Neural crest cell (in vitro differentiated cells): ENCODE measurements at regions not wholly inside any gene's neighbourhood (a gene's known extent, or its start where the extent isn't known, plus 50 kb on each side); places are given as distances from the start of the nearest gene placed in this dataset.

ENCODE experiments used
- DNase-seq: peaks from one replicate; pipeline ENCODE4 v3.0.0; 2021; ENCODE audit warnings: low read depth, mixed read lengths, low spot score
- H3K27ac Mint-ChIP-seq: one replicate; pipeline ENCODE4 v1.8.0; 2021; ENCODE audit warnings: mild to moderate bottlenecking, mixed read lengths; ENCODE audit not compliant: unreplicated experiment
- H3K27me3 Mint-ChIP-seq: 2 replicates; pipeline ENCODE4 v1.8.0; 2021; ENCODE audit warnings: low read depth, mild to moderate bottlenecking, mixed read lengths
- H3K36me3 Mint-ChIP-seq: 2 replicates; pipeline ENCODE4 v1.8.0; 2021; ENCODE audit warnings: low read depth, mild to moderate bottlenecking, mixed read lengths
- H3K4me1 Mint-ChIP-seq: 2 replicates; pipeline ENCODE4 v1.8.0; 2021; ENCODE audit warnings: mixed read lengths
- H3K4me3 Mint-ChIP-seq: one replicate; pipeline ENCODE4 v1.8.0; 2021; ENCODE audit warnings: mild to moderate bottlenecking, mixed read lengths
- H3K9me3 Mint-ChIP-seq: 2 replicates; pipeline ENCODE4 v1.8.0; 2021; ENCODE audit warnings: mixed read lengths
- CTCF ChIP-seq: fragments of 200-600 bp; sonication (generic); conservative IDR thresholded peaks from 2 replicates; pipeline ENCODE4 v1.5.0; 2021; ENCODE audit warnings: antibody characterized with exemption, mild to moderate bottlenecking

GRCh38 chr2:129480790-129481189 lies 498.7 kb upstream of the RAB6C start:
- H3K36me3 Mint-ChIP-seq = no peaks in the 10 kb centered on the region

GRCh38 chr2:129481306-129482219 lies 497.9 kb upstream of the RAB6C start:
- no peak for TF ChIP-seq CTCF
- Mint-ChIP-seq H3K36me3 (no peaks in the 10 kb centered on the region), H3K27ac (peak overlapping the region; percentile 73), H3K9me3 (peaks cover 5% of the 10 kb centered on the region), H3K4me1 (peaks cover 30% of the 10 kb centered on the region), H3K4me3 (no peak overlapping the region), H3K27me3 (peaks cover 3% of the 10 kb centered on the region)
- DNase-seq = no peak

More at GRCh38 chr2:129480790-129481189, 498.7 kb upstream of the RAB6C start:
- H3K27me3 Mint-ChIP-seq = peaks cover 3% of the 10 kb centered on the region
- peaks cover 22% of the 10 kb centered on the region for H3K4me1 Mint-ChIP-seq
- H3K9me3 Mint-ChIP-seq = peaks cover 7% of the 10 kb centered on the region
- H3K27ac Mint-ChIP-seq = peak overlapping the region; percentile 73
- no peak overlapping the region for H3K4me3 Mint-ChIP-seq
- TF ChIP-seq CTCF = no peak
- no peak for DNase-seq

- TF ChIP-seq CTCF = no peak
- no peak for DNase-seq
- Mint-ChIP-seq H3K4me1 (peaks cover 30% of the 10 kb centered on the region), H3K27ac (no peak overlapping the region), H3K36me3 (no peaks in the 10 kb centered on the region), H3K4me3 (no peak overlapping the region), H3K27me3 (peaks cover 3% of the 10 kb centered on the region), H3K9me3 (peaks cover 10% of the 10 kb centered on the region)
Measured at GRCh38 chr2:129482626-129483025, 496.8 kb upstream of the RAB6C start.

- peaks cover 10% of the 10 kb centered on the region for H3K9me3 Mint-ChIP-seq
- no peak overlapping the region for H3K27ac Mint-ChIP-seq
- no peaks in the 10 kb centered on the region for H3K36me3 Mint-ChIP-seq
- H3K4me3 Mint-ChIP-seq = no peak overlapping the region
- peaks cover 3% of the 10 kb centered on the region for H3K27me3 Mint-ChIP-seq
- DNase-seq = no peak
- TF ChIP-seq CTCF = no peak
- peaks cover 30% of the 10 kb centered on the region for H3K4me1 Mint-ChIP-seq
Measured at GRCh38 chr2:129483366-129483765, 496.1 kb upstream of the RAB6C start.

- DNase-seq = no peak
- peaks cover 30% of the 10 kb centered on the region for H3K4me1 Mint-ChIP-seq
- no peak overlapping the region for H3K4me3 Mint-ChIP-seq
- peaks cover 3% of the 10 kb centered on the region for H3K27me3 Mint-ChIP-seq
- no peaks in the 10 kb centered on the region for H3K36me3 Mint-ChIP-seq
- peak overlapping the region; percentile 97 for H3K27ac Mint-ChIP-seq
- peaks cover 10% of the 10 kb centered on the region for H3K9me3 Mint-ChIP-seq
- no peak for TF ChIP-seq CTCF
Measured at GRCh38 chr2:129484999-129485897, 494.2 kb upstream of the RAB6C start.
